ENCODE measurements at regions not wholly inside any gene's neighbourhood (a gene's known extent, or its start where the extent isn't known, plus 50 kb on each side); places are given as distances from the start of the nearest gene placed in this dataset.

GRCh38 chr1:17877316-17877715, 122.2 kb downstream of the ACTL8 start:
- H3K4me1 ChIP-seq (ENCODE audit: control insufficient read depth in 1 of 2, extremely low read depth in 1 of 2, insufficient read depth in 2 of 2, low read length in 2 of 2), result no peaks in the 10 kb centered on the region
- POLR2A ChIA-PET, result no interaction called here
- peaks cover 0 to 29% of the 10 kb centered on the region in 2 experiments for H3K27me3 ChIP-seq (replicated peaks in 1 of 2; ENCODE audit: control insufficient read depth in 2 of 2, extremely low read depth in 1 of 2, insufficient read depth in 2 of 2, low read length in 1 of 2)
- ATAC-seq (replicated peaks in 1 of 4) (no peak), DNase-seq (no peak)
- H3K27ac ChIP-seq (ENCODE audit: low read length), result no peak overlapping the region
- Mint-ChIP-seq H3K27ac (no peak overlapping the region), H3K9me3 (no peaks in the 10 kb centered on the region), H3K4me3 (no peak overlapping the region), H3K4me1 (no peaks in the 10 kb centered on the region), H3K27me3 (peaks cover 4 to 18% of the 10 kb centered on the region in 2 donors), H3K36me3 (no peaks in the 10 kb centered on the region)
- H3K36me3 ChIP-seq (ENCODE audit: control insufficient read depth in 2 of 2, extremely low read depth in 1 of 2, insufficient read depth in 1 of 2, low read length in 1 of 2), result no peaks in the 10 kb centered on the region
- H3K9me3 ChIP-seq, result no peaks in the 10 kb centered on the region
- CTCF ChIA-PET, result no interaction called here
- H3K4me3 ChIP-seq (ENCODE audit: control insufficient read depth in 1 of 2, extremely low read depth in 1 of 2, low read length in 1 of 2), result no peak overlapping the region
- 83% methylated on average over 4 of the region's 8 CpGs for WGBS (ENCODE audit: insufficient coverage)

- Mint-ChIP-seq H3K27ac (no peak overlapping the region), H3K9me3 (no peaks in the 10 kb centered on the region), H3K27me3 (peaks cover 6 to 16% of the 10 kb centered on the region in 2 donors), H3K4me3 (no peak overlapping the region), H3K4me1 (no peaks in the 10 kb centered on the region), H3K36me3 (no peaks in the 10 kb centered on the region)
- Histone ChIP-seq H3K27ac (ENCODE audit: low read length) (no peak overlapping the region), H3K27me3 (replicated peaks in 1 of 2; ENCODE audit: control insufficient read depth in 2 of 2, extremely low read depth in 1 of 2, insufficient read depth in 2 of 2, low read length in 1 of 2) (peaks cover 0 to 29% of the 10 kb centered on the region in 2 experiments), H3K9me3 (no peaks in the 10 kb centered on the region), H3K36me3 (ENCODE audit: control insufficient read depth in 2 of 2, extremely low read depth in 1 of 2, insufficient read depth in 1 of 2, low read length in 1 of 2) (no peaks in the 10 kb centered on the region), H3K4me3 (ENCODE audit: control insufficient read depth in 1 of 2, extremely low read depth in 1 of 2, low read length in 1 of 2) (no peak overlapping the region), H3K4me1 (ENCODE audit: control insufficient read depth in 1 of 2, extremely low read depth in 1 of 2, insufficient read depth in 2 of 2, low read length in 2 of 2) (no peaks in the 10 kb centered on the region)
- DNase-seq (peak in 1 of 35 experiments; percentile 14), ATAC-seq (replicated peaks in 1 of 4) (no peak)
- 64% methylated on average over 5 of the region's 7 CpGs for WGBS (ENCODE audit: insufficient coverage)
- ChIA-PET CTCF (no interaction called here), POLR2A (no interaction called here)
Observed at GRCh38 chr1:17877896-17878295, 122.8 kb downstream of the ACTL8 start.

- Mint-ChIP-seq H3K4me3 (no peak overlapping the region), H3K9me3 (no peaks in the 10 kb centered on the region), H3K27ac (no peak overlapping the region), H3K4me1 (no peaks in the 10 kb centered on the region), H3K36me3 (no peaks in the 10 kb centered on the region), H3K27me3 (peaks cover 6 to 19% of the 10 kb centered on the region in 2 donors)
- CTCF ChIA-PET, result no interaction called here
- DNase-seq, result no peak
- Histone ChIP-seq H3K36me3 (ENCODE audit: control insufficient read depth in 2 of 2, extremely low read depth in 1 of 2, insufficient read depth in 1 of 2, low read length in 1 of 2) (no peaks in the 10 kb centered on the region), H3K27me3 (replicated peaks in 1 of 2; ENCODE audit: control insufficient read depth in 2 of 2, extremely low read depth in 1 of 2, insufficient read depth in 2 of 2, low read length in 1 of 2) (peaks cover 0 to 36% of the 10 kb centered on the region in 2 experiments), H3K4me3 (ENCODE audit: control insufficient read depth in 1 of 2, extremely low read depth in 1 of 2, low read length in 1 of 2) (no peak overlapping the region), H3K27ac (ENCODE audit: low read length) (no peak overlapping the region), H3K9me3 (no peaks in the 10 kb centered on the region), H3K4me1 (ENCODE audit: control insufficient read depth in 1 of 2, extremely low read depth in 1 of 2, insufficient read depth in 2 of 2, low read length in 2 of 2) (no peaks in the 10 kb centered on the region)
- POLR2A ChIA-PET, result no interaction called here
- ATAC-seq (replicated peaks in 1 of 4), result no peak
- 55% methylated on average over 3 of the region's 3 CpGs for WGBS (ENCODE audit: insufficient coverage)
Observed at GRCh38 chr1:17878837-17879236, 123.7 kb downstream of the ACTL8 start.

- WGBS (ENCODE audit: insufficient coverage), result 78% methylated on average over 8 of the region's 10 CpGs
- Mint-ChIP-seq H3K4me3 (no peak overlapping the region), H3K27ac (no peak overlapping the region), H3K4me1 (no peaks in the 10 kb centered on the region), H3K36me3 (no peaks in the 10 kb centered on the region), H3K27me3 (peaks cover 7 to 21% of the 10 kb centered on the region in 2 donors), H3K9me3 (no peaks in the 10 kb centered on the region)
- H3K4me3 ChIP-seq (ENCODE audit: control insufficient read depth in 1 of 2, extremely low read depth in 1 of 2, low read length in 1 of 2), result no peak overlapping the region
- no peaks in the 10 kb centered on the region for H3K36me3 ChIP-seq (ENCODE audit: control insufficient read depth in 2 of 2, extremely low read depth in 1 of 2, insufficient read depth in 1 of 2, low read length in 1 of 2)
- ATAC-seq (replicated peaks in 1 of 4) (no peak), DNase-seq (no peak)
- POLR2A ChIA-PET, result no interaction called here
- CTCF ChIA-PET, result no interaction called here
- H3K27me3 ChIP-seq (replicated peaks in 1 of 2; ENCODE audit: control insufficient read depth in 2 of 2, extremely low read depth in 1 of 2, insufficient read depth in 2 of 2, low read length in 1 of 2), result peaks cover 0 to 36% of the 10 kb centered on the region in 2 experiments
- H3K27ac ChIP-seq (ENCODE audit: low read length), result no peak overlapping the region
- H3K4me1 ChIP-seq (ENCODE audit: control insufficient read depth in 1 of 2, extremely low read depth in 1 of 2, insufficient read depth in 2 of 2, low read length in 2 of 2), result no peaks in the 10 kb centered on the region
- H3K9me3 ChIP-seq, result no peaks in the 10 kb centered on the region
Observed at GRCh38 chr1:17880449-17880848, 125.3 kb downstream of the ACTL8 start.

- Histone ChIP-seq H3K4me1 (ENCODE audit: control insufficient read depth in 1 of 2, extremely low read depth in 1 of 2, insufficient read depth in 2 of 2, low read length in 2 of 2) (no peaks in the 10 kb centered on the region), H3K9me3 (no peaks in the 10 kb centered on the region), H3K36me3 (ENCODE audit: control insufficient read depth in 2 of 2, extremely low read depth in 1 of 2, insufficient read depth in 1 of 2, low read length in 1 of 2) (no peaks in the 10 kb centered on the region), H3K27ac (ENCODE audit: low read length) (no peak overlapping the region), H3K27me3 (replicated peaks in 1 of 2; ENCODE audit: control insufficient read depth in 2 of 2, extremely low read depth in 1 of 2, insufficient read depth in 2 of 2, low read length in 1 of 2) (peaks cover 0 to 39% of the 10 kb centered on the region in 2 experiments), H3K4me3 (ENCODE audit: control insufficient read depth in 1 of 2, extremely low read depth in 1 of 2, low read length in 1 of 2) (no peak overlapping the region)
- no peak overlapping the region for H3K27ac Mint-ChIP-seq
- WGBS (ENCODE audit: insufficient coverage), result 50% methylated on average over 2 of the region's 8 CpGs
- no peaks in the 10 kb centered on the region for H3K4me1 Mint-ChIP-seq
- POLR2A ChIA-PET, result no interaction called here
- peaks cover 11 to 23% of the 10 kb centered on the region in 2 donors for H3K27me3 Mint-ChIP-seq
- DNase-seq, result no peak
- no peak for ATAC-seq (replicated peaks in 1 of 4)
- CTCF ChIA-PET, result no interaction called here
- H3K9me3 Mint-ChIP-seq, result no peaks in the 10 kb centered on the region
- no peak overlapping the region for H3K4me3 Mint-ChIP-seq
- no peaks in the 10 kb centered on the region for H3K36me3 Mint-ChIP-seq
Observed at GRCh38 chr1:17881761-17882160, 126.6 kb downstream of the ACTL8 start.

- Mint-ChIP-seq H3K27ac (no peak overlapping the region), H3K27me3 (peaks cover 23 to 27% of the 10 kb centered on the region in 2 donors), H3K9me3 (no peaks in the 10 kb centered on the region), H3K36me3 (no peaks in the 10 kb centered on the region), H3K4me1 (no peaks in the 10 kb centered on the region), H3K4me3 (no peak overlapping the region)
- Histone ChIP-seq H3K4me3 (ENCODE audit: control insufficient read depth in 1 of 2, extremely low read depth in 1 of 2, low read length in 1 of 2) (no peak overlapping the region), H3K27ac (ENCODE audit: low read length) (no peak overlapping the region), H3K4me1 (ENCODE audit: control insufficient read depth in 1 of 2, extremely low read depth in 1 of 2, insufficient read depth in 2 of 2, low read length in 2 of 2) (no peaks in the 10 kb centered on the region), H3K9me3 (no peaks in the 10 kb centered on the region), H3K27me3 (replicated peaks in 1 of 2; ENCODE audit: control insufficient read depth in 2 of 2, extremely low read depth in 1 of 2, insufficient read depth in 2 of 2, low read length in 1 of 2) (peaks cover 0 to 44% of the 10 kb centered on the region in 2 experiments), H3K36me3 (ENCODE audit: control insufficient read depth in 2 of 2, extremely low read depth in 1 of 2, insufficient read depth in 1 of 2, low read length in 1 of 2) (no peaks in the 10 kb centered on the region)
- no peak for ATAC-seq (replicated peaks in 1 of 4)
- CTCF ChIA-PET, result no interaction called here
- POLR2A ChIA-PET, result no interaction called here
- WGBS (ENCODE audit: insufficient coverage), result 82% methylated on average over 5 of the region's 5 CpGs
- DNase-seq, result no peak
Observed at GRCh38 chr1:17883136-17883535, 128.0 kb downstream of the ACTL8 start.

- ATAC-seq (replicated peaks in 1 of 4) (no peak), DNase-seq (no peak)
- H3K9me3 ChIP-seq, result no peaks in the 10 kb centered on the region
- no peak overlapping the region for H3K27ac Mint-ChIP-seq
- ChIA-PET CTCF (no interaction called here), POLR2A (no interaction called here)
- no peak overlapping the region for H3K4me3 Mint-ChIP-seq
- H3K27me3 Mint-ChIP-seq, result peaks cover 25 to 26% of the 10 kb centered on the region in 2 donors
- no peaks in the 10 kb centered on the region for H3K4me1 ChIP-seq (ENCODE audit: control insufficient read depth in 1 of 2, extremely low read depth in 1 of 2, insufficient read depth in 2 of 2, low read length in 2 of 2)
- H3K4me1 Mint-ChIP-seq, result no peaks in the 10 kb centered on the region
- no peaks in the 10 kb centered on the region for H3K36me3 Mint-ChIP-seq
- H3K27me3 ChIP-seq (replicated peaks in 1 of 2; ENCODE audit: control insufficient read depth in 2 of 2, extremely low read depth in 1 of 2, insufficient read depth in 2 of 2, low read length in 1 of 2), result peaks cover 0 to 44% of the 10 kb centered on the region in 2 experiments
- no peaks in the 10 kb centered on the region for H3K9me3 Mint-ChIP-seq
- no peak overlapping the region for H3K4me3 ChIP-seq (ENCODE audit: control insufficient read depth in 1 of 2, extremely low read depth in 1 of 2, low read length in 1 of 2)
- H3K36me3 ChIP-seq (ENCODE audit: control insufficient read depth in 2 of 2, extremely low read depth in 1 of 2, insufficient read depth in 1 of 2, low read length in 1 of 2), result no peaks in the 10 kb centered on the region
- no peak overlapping the region for H3K27ac ChIP-seq (ENCODE audit: low read length)
- WGBS (ENCODE audit: insufficient coverage), result 79% methylated on average over 12 of the region's 12 CpGs
Observed at GRCh38 chr1:17883662-17884395, 128.7 kb downstream of the ACTL8 start.

Measured in T-cell (primary cell).